NCI-H2107 (cell line): ENCODE measurements at regions not wholly inside any gene's neighbourhood (a gene's known extent, or its start where the extent isn't known, plus 50 kb on each side); places are given as distances from the start of the nearest gene placed in this dataset.
"Not testable (repeated sequence)": the region's sequence is repeated elsewhere in the genome, so short reads cannot be mapped to it uniquely, and the experiment has no call there.

Source experiments
- DNase-seq: peaks from one replicate; lab custom pipeline; 2025; lab: John Stamatoyannopoulos, UW

- no peak for DNase-seq
Measured at GRCh38 chr9:89841456-89841855, 236.6 kb downstream of the GADD45G start.

GRCh38 chr9:89842267-89842768 lies 237.5 kb downstream of the GADD45G start:
- DNase-seq = no peak

DNA sequence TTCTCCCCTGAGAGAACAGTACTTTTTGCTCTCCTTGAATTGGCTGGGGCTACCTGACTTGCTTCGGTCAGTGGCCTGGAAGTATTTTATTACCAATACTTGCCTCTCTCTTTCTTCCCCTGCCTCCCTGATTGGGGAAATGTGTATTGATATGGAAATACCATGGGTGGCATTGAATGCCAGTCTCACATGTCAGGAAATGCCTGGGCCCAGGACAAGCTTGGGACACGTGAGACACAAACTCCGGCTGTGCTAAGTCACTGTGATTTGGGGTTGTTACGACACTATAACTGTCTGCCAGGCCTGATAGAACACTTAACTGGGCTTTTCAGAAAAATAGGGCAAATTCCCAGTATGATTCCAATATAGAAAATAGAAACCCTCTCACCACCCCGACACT lies 238.3 kb downstream of the GADD45G start:
- no peak for DNase-seq

DNA sequence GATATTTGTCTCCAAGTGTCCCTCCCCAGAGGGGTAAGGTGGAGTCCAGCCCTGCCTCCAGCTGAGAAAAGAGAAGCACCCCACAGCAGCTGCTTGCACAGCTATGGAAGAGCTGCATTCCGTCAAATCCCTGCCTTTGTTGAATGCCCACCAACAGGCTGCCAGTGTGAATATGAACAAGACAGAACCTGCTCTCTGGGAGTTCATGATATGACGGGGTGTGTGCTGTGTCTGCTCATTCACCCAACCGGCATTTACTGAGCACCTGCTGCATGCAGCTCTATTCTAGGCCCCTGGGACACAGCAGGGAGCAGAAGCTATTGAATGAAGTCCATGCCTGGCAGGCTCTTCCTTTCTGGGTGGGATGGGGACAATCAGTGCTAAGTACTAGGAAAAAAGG lies 238.8 kb downstream of the GADD45G start:
- no peak for DNase-seq

DNA sequence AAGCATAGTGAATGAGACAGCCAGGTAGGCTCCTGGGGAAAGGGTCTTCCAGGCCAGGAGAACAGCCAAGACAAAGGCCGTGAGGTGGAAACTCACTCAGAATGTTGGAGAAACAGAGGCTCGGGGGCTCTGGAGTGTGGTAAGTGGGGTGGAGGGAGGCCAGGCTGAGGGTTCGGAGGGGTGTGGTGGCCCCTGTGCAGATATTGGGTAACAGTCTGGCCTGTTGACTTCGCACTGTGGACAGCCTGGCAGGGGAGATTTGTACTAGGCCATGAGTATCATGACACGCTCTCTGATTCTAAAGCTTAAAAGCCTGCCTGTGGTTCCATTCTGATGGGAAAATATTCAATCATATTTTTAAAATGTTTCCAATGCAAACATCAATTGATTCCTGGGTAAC lies 239.3 kb downstream of the GADD45G start:
- DNase-seq = no peak

DNA sequence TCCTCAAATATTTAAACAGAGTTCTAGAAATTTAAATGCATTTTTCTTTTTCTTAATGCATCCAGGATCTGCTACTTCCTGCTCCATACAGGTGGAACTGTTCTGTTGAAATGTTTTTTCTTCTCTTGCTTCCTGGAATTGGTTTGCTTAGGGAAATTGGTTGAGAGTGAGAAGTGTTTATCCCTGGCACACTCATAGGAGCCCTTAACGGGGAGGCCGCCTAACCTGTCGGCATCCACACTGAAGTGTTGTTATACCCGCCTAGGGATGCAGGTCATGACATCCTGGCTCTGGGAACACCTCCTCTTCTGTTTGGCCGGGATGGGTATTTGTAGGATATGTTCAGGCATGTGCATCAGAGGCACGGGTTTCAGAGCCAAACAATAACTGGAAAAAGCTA lies 239.7 kb downstream of the GADD45G start:
- no peak for DNase-seq

DNA sequence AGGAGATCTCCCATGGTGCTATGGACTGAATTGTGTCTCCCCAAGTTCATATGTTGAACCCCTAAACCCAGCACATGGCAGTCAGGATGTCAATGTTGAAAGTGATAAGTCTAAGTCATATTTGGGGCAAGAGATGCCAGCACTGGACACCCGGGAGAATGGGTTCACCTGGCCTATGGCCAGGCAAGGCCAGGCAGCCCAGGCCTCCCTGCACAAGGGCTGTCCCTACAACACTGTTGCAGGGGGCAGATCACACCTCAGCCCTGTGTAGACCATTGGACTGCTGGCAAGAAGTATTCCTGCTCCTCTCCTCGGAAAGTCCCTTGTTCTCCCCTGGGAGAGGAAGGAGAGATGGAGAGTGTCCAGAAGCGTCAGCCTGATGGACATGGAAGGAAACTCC lies 240.5 kb downstream of the GADD45G start:
- DNase-seq = no peak

GRCh38 chr9:89845862-89846261 lies 241.1 kb downstream of the GADD45G start:
- no peak for DNase-seq

- no peak for DNase-seq
Measured at GRCh38 chr9:89848060-89849040, 243.5 kb downstream of the GADD45G start.

- DNase-seq = no peak
Measured at GRCh38 chr9:89849096-89849495, 244.3 kb downstream of the GADD45G start.

GRCh38 chr9:89850153-89850552 lies 245.3 kb downstream of the GADD45G start:
- no peak for DNase-seq

- no peak for DNase-seq
Measured at GRCh38 chr9:89850631-89851325, 246.0 kb downstream of the GADD45G start.

DNA sequence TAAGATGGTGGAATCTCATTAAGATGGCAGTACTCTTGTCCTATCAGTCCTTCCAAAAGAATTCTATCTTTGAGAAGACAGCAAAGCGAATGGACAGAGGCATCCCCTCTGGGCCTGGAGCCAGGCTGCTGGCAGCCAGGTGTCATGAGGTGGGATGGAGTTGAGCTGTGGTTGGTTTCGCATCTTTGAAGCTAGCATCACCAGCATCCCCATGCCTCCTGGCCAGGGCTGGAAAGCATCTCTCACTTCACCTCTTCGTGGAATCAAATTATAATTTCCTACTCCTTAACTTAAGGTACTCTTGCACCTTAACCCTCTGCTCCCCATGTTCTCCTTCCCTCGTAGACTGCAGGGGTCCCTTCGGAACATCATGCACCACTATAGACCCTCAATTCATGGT lies 248.3 kb downstream of the GADD45G start:
- DNase-seq = no peak

GRCh38 chr9:89853931-89854330 lies 249.1 kb downstream of the GADD45G start:
- DNase-seq = no peak

DNA sequence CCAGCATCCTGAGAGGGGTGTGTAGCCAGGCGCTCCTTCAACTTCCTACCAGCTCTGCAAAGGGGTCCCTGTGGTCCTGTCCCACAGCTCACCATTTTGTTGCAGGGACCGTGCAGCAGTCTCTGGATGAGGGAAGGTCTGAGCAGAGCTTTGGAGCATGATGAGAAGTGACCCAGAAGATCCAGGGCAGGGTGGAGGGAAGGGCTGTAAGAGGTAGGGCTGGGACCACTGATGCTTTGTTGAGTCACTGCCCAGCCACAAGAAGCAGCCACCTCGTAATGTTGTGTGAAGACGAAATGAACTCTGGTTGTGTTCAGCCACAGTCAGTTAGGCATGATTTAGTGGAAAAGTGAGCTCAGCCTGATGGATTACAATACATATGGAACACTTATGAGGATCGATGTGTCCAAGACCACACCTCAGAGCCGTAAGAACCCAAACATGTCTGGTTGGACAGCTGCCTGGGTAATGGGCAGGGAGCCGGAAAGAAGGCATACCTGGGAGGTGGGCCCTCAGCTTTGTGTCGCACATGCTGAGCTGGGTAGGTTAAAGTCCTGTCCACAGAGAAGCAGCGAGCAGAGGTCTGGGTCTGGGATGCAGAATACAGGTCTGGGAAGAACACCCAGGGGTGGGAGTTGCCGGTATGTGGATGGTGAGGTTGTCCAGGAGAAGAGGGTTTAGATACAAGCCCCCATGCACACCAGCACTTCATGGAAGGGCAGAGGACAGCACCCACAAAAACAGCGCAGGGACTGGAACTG lies 250.1 kb downstream of the GADD45G start:
- DNase-seq = no peak

DNA sequence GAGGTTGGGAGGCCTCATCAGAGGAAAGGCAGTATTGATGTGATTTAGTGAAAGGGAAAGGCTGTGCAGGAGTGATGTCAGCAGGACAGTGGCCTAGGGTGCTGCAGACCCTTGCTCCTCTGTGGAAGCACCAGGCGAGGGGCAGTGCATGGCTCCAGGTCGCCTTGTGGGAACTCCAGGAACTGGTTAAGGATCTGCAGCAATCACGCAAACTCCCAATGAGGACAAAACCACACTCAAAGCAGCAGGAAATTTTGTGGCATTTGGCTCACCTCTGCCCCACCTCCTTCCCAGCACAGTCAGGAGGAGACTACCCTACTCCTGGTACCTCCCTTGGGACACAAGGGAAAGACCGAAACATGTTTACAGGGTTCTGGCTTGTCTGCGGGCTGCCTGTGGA lies 251.5 kb downstream of the GADD45G start:
- DNase-seq = not testable (repeated sequence)

DNA sequence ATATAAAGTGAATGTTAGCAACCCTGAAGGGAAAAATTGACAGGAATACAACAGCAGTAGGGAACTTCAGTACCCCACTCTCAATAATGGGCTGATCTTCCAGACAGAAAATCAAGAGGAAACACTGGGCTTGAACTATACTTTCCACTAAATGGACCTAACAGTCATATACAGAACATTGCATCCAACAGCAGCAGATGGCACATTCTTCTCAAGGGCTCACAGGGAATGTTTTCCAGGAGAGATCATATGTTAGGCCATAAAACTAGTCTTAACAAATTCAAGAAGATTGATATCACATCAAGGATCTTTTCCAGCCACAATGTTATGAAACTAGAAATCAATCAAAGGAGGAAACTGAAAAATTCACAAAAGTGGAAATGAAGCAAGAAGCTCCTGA lies 252.1 kb downstream of the GADD45G start:
- not testable (repeated sequence) for DNase-seq

GRCh38 chr9:89859842-89860241 lies 255.0 kb downstream of the GADD45G start:
- not testable (repeated sequence) for DNase-seq

DNA sequence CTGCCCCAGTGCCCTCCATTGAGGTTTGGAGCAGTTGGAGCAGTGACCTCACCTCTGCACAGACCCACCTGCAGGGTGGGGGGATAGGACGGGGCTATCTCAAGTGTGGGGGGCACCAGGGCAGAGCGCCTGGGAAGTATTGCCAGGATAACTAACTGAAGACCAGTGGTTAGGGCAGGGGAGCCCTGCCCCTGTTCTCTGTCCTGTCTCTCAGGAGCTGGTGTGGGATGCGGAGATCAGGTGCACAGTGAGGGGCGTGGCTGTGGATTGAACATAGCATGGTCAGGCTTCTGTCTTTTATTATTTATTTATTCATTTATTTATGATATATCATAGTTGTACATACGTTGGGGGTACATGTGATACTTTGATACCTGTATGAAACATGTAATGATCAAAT lies 256.6 kb downstream of the GADD45G start:
- DNase-seq = not testable (repeated sequence)

- DNase-seq = no peak
Measured at GRCh38 chr9:89862316-89862715, 257.5 kb downstream of the GADD45G start.

GRCh38 chr9:89863141-89863540 lies 258.3 kb downstream of the GADD45G start:
- DNase-seq = no peak

DNA sequence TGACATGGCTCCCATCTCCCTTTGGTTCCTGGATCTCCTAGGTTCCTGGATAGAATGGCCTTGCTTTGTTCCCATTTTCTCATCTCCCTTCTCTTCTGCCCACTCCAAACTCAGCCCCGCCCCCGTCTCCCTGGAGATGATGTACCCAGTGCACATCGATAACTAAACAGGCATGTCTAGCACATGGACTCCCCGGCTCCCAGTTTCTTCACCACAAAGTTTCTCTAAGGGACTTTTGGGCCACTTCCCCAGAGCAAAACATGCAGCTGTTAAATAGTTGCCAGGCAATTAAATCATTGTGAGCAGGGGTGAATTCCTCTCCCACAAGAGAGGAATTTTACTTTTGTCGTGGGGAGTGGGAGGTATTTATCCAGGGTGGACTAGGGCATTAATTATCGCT lies 259.0 kb downstream of the GADD45G start:
- DNase-seq = no peak
